NT2/D1 (cell line): ENCODE measurements at regions not wholly inside any gene's neighbourhood (a gene's known extent, or its start where the extent isn't known, plus 50 kb on each side); places are given as distances from the start of the nearest gene placed in this dataset.
"Not testable (repeated sequence)": the region's sequence is repeated elsewhere in the genome, so short reads cannot be mapped to it uniquely, and the experiment has no call there.

Source experiments
- DNase-seq: peaks from one replicate; pipeline ENCODE4 v3.0.0-alpha.2; 2011; ENCODE audit warnings: low read depth, low spot score
- H3K27me3 ChIP-seq: 2 replicates; pipeline ENCODE4 v1.6.0; 2011; ENCODE audit warnings: mild to moderate bottlenecking; ENCODE audit not compliant: insufficient read length, insufficient read depth
- H3K36me3 ChIP-seq: 2 replicates; pipeline ENCODE4 v1.6.1; 2011; ENCODE audit warnings: mild to moderate bottlenecking, low read length, mixed read lengths; ENCODE audit not compliant: insufficient read depth, insufficient read length
- H3K4me1 ChIP-seq: 2 replicates; pipeline ENCODE4 v1.5.1; 2011; ENCODE audit not compliant: insufficient read depth, insufficient read length
- H3K4me3 ChIP-seq: 2 replicates; pipeline ENCODE4 v1.5.1; 2011; ENCODE audit warnings: low read depth; ENCODE audit not compliant: insufficient read length
- H3K9ac ChIP-seq: 2 replicates; pipeline ENCODE4 v1.6.0; 2011; ENCODE audit warnings: low read depth; ENCODE audit not compliant: insufficient read length
- H3K9me3 ChIP-seq: 2 replicates; pipeline ENCODE4 v1.5.1; 2011; ENCODE audit warnings: mild to moderate bottlenecking, low read length; ENCODE audit not compliant: insufficient read depth

- DNase-seq, H3K4me1 ChIP-seq, H3K36me3 ChIP-seq, H3K27me3 ChIP-seq, H3K9me3 ChIP-seq, H3K9ac ChIP-seq: not testable (repeated sequence)
- peak overlapping the region; percentile 28 for H3K4me3 ChIP-seq
Measured at GRCh38 chr9:39463696-39464095, 108.2 kb downstream of the SPATA31A1 start.

DNA sequence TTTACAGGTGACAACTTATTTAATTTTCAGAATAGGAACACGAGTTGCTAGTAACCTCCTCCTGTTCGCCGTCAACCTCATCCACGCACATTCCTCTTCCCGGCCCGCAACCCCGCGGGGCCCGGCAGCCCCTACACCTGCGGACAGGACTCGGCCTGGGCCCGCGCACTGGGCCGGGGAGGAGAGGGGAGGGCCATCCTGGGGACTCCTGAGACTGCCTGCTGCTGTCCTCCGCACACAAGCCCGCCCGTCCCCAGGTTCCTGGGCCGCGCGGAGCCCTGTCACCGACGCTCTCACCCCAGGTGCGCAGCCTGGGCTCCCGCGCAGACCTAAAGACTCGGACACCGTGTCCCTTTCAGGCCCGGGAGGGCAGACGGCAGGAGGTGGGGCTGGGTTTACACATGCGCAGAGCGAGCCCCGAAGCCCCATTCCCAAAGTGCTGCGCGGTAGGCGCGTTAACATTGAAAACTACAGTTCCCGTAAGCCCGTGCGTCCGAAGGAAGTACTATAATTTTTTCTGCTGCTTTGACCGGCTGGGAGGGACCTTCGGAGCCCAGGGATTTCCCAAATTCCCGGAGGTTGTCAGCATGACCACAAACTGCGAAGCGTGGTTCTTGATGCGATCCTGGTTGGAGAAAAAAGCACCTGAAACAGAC lies 108.8 kb downstream of the SPATA31A1 start:
- peak; percentile 69 for DNase-seq
- peak overlapping the region; percentile 28 for H3K4me3 ChIP-seq
- H3K9me3 ChIP-seq, H3K27me3 ChIP-seq, H3K9ac ChIP-seq, H3K4me1 ChIP-seq, H3K36me3 ChIP-seq: not testable (repeated sequence)

DNA sequence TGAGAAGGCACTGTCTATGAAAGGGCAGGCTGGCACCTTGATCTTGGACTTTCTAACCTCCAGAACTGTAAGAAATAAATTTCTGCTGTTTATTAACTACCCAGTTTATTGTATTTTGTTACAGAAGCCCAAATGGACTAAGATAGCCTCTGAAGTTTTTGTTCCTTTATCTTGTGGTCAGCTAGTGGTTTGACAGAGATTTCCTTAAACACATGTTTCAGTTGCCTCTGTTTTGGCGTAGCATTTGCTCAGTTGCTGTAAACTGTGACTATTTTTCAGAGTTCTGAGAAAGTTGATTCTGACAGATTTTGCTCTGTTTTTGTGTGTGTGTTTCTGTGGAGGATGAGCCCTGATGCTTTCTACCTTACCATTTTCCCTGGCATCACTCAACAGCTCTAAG lies 119.0 kb downstream of the SPATA31A1 start:
- not testable (repeated sequence) for H3K4me3 ChIP-seq, DNase-seq, H3K27me3 ChIP-seq, H3K4me1 ChIP-seq, H3K9ac ChIP-seq, H3K9me3 ChIP-seq, H3K36me3 ChIP-seq

DNA sequence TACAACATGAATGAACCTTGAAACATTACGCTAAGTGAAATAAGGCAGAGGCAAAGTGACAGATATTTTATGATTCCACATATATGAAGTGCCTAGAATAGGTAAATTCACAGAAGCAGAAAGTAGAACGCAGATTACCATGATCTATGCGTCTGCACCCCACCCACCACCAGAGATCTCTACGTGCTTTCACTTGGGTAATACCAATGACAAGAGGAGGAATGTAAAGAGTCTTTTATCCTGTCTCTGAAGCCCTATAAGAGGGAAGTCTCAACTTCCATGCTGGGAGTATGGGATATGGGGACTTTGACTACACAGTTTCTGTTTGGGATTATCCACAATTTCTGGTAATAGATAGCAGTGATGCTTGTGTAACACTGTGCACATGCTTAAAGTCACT lies 127.6 kb downstream of the SPATA31A1 start:
- H3K4me3 ChIP-seq, H3K4me1 ChIP-seq, H3K9ac ChIP-seq, H3K27me3 ChIP-seq, H3K9me3 ChIP-seq, DNase-seq, H3K36me3 ChIP-seq: not testable (repeated sequence)

GRCh38 chr9:39483880-39484279 lies 128.4 kb downstream of the SPATA31A1 start:
- H3K36me3 ChIP-seq, H3K9me3 ChIP-seq, H3K4me3 ChIP-seq, H3K27me3 ChIP-seq, DNase-seq, H3K9ac ChIP-seq, H3K4me1 ChIP-seq: not testable (repeated sequence)

DNA sequence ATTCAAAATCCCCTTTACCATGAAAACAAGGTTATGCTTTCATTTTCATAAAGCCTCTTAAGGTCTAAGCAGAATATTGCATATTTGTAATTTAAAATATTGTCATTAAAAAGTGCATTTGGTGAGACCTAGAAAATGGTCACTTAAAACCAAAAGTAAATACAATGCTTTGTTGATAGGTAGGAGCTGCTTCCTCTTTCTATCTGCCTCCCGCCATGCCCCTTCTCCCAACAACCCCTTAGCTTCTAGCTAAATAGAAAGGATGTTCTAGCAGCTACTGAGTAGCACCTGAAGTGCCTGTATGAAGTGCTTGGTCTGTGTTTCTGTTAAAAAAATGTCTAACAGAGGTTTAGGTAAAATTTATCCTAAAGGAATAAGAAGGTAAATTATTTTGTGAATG lies 128.8 kb downstream of the SPATA31A1 start:
- not testable (repeated sequence) for H3K27me3 ChIP-seq, DNase-seq, H3K4me1 ChIP-seq, H3K9ac ChIP-seq, H3K9me3 ChIP-seq, H3K36me3 ChIP-seq, H3K4me3 ChIP-seq

DNA sequence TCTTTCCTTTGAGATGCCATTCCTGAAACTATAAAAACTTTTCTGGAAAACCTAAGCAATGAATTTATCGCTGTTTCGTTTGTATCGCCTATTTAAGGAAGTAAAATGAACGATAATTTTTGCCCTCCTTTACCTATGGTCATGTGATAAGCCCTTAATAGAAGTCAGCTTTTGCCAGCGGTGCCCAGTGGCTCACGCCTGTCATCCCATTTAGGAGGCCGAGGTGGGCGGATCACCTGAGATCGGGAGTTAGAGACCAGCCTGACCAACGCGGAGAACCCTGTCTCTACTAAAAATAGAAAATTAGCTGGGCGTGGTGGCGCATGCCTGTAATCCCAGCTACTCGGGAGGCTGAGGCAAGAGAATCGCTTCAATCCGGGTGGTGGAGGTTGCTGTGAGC lies 132.0 kb downstream of the SPATA31A1 start:
- not testable (repeated sequence) for H3K4me3 ChIP-seq, H3K36me3 ChIP-seq, DNase-seq, H3K27me3 ChIP-seq, H3K9ac ChIP-seq, H3K4me1 ChIP-seq, H3K9me3 ChIP-seq

- H3K27me3 ChIP-seq, H3K4me3 ChIP-seq: not testable (repeated sequence)
Measured at GRCh38 chr9:39496248-39496647, 140.8 kb downstream of the SPATA31A1 start.

GRCh38 chr9:39503178-39503577 lies 147.7 kb downstream of the SPATA31A1 start:
- not testable (repeated sequence) for H3K36me3 ChIP-seq, H3K9ac ChIP-seq, H3K27me3 ChIP-seq, H3K9me3 ChIP-seq, DNase-seq, H3K4me3 ChIP-seq, H3K4me1 ChIP-seq

More at GRCh38 chr9:39496248-39496647, 140.8 kb downstream of the SPATA31A1 start:
- H3K9me3 ChIP-seq, H3K9ac ChIP-seq, H3K36me3 ChIP-seq, H3K4me1 ChIP-seq, DNase-seq: not testable (repeated sequence)

DNA sequence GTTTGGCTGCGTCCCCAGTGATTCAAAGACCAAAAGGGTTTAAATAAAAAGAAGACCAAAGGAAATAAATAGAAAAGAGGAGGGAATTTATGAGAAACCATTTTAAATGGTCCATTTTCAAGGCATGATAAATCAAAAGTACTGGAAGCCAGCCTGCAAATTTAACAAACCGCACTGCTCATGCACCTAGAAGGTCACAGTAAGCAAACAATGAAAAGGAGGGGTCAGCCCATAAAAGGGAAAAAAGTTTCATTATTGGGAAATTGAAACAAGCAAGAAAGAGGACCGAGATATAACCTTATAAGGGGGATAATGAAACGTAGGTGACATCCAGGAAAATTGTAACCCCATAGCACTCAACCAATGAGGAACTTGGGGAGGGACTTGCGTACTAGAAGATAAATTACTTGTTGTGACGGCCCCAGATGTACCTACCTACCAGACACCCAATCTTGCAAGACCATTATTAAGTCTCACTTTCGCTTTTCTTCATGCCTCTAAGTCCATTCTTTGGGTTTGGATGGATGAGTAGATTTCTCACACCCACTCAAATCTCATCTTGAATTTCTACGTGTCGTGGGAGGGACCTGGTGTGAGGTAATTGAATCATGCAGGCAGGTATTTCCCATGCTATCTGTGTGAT lies 172.0 kb downstream of the SPATA31A1 start:
- H3K27me3 ChIP-seq, H3K36me3 ChIP-seq, H3K9ac ChIP-seq, H3K4me3 ChIP-seq, H3K4me1 ChIP-seq, DNase-seq, H3K9me3 ChIP-seq: not testable (repeated sequence)

GRCh38 chr9:39532597-39532996 lies 177.1 kb downstream of the SPATA31A1 start:
- H3K9me3 ChIP-seq, H3K9ac ChIP-seq, H3K27me3 ChIP-seq, H3K4me1 ChIP-seq, H3K36me3 ChIP-seq, DNase-seq, H3K4me3 ChIP-seq: not testable (repeated sequence)

DNA sequence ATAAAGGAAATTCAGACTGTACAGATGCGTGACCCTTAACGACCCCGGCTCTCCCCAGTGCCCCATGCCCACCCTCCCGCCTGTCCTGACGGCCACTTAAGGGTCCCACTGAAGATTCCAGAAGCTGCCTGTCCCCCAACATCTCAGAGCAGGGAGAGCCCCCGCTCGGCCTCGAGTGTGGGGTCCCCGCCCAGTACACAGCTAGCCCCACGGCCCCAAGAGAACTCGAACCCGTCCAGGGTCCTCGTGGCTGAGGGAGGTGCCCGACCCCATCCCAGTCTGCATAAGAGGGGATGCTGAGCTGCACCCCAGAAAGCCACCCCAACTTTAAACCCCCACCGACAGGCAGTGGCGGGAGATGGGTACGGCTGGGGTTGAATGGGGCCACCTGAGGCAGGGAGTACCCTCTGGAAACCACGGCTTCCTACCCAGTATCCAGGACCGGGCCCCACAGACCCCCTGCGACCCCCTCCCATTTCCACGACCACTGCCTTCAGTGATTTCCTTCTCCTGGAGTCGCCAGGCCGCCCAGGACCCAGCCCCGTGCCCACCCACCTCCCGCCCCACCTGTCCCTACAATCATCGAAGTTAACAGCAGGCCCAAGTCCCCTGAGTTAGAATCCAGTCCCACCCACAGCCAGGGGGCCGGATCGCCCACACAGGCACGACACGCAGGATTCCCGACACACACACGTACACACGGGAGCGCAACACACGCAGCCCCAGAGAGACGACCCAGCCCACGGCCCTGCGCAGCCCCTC lies 177.7 kb downstream of the SPATA31A1 start:
- DNase-seq, H3K4me1 ChIP-seq, H3K27me3 ChIP-seq, H3K4me3 ChIP-seq, H3K9me3 ChIP-seq, H3K36me3 ChIP-seq, H3K9ac ChIP-seq: not testable (repeated sequence)
